Neural cell (in vitro differentiated cells): ENCODE measurements at regions not wholly inside any gene's neighbourhood (a gene's known extent, or its start where the extent isn't known, plus 50 kb on each side); places are given as distances from the start of the nearest gene placed in this dataset.

Experiments
- H2AFZ ChIP-seq: fragments of 200-600, 300-800 bp; sonication (generic), shearing (Covaris generic); 2 replicates; pipeline ENCODE4 v1.6.0; 2014; ENCODE audit warnings: low read depth, mild to moderate bottlenecking, antibody characterized with exemption, low read length, moderate library complexity
- H3F3A ChIP-seq: fragments of 200-600 bp; shearing (Covaris generic); 2 replicates; pipeline ENCODE4 v1.6.1; 2016; ENCODE audit warnings: mild to moderate bottlenecking, moderate library complexity, mixed read lengths, antibody characterized with exemption, low read length; ENCODE audit not compliant: insufficient read depth, poor library complexity, severe bottlenecking
- H3K27ac ChIP-seq: fragments of 200-600, 300-800 bp; sonication (generic), shearing (Covaris generic); 2 replicates; pipeline ENCODE4 v1.5.1; 2014; ENCODE audit warnings: mild to moderate bottlenecking, low read length, moderate library complexity
- H3K27me3 ChIP-seq: fragments of 300-800, 200-600 bp; sonication (generic), shearing (Covaris generic); 2 replicates; pipeline ENCODE4 v1.6.0; 2014; ENCODE audit warnings: mild to moderate bottlenecking, low read depth, low read length, moderate library complexity; ENCODE audit not compliant: insufficient read depth
- H3K36me3 ChIP-seq: fragments of 300-800, 200-600 bp; sonication (generic), shearing (Covaris generic); 2 replicates; pipeline ENCODE4 v1.5.1; 2014; ENCODE audit warnings: mild to moderate bottlenecking, antibody characterized with exemption, low read length, moderate library complexity; ENCODE audit not compliant: insufficient read depth
- H3K4me2 ChIP-seq: fragments of 300-800, 200-600 bp; sonication (generic), shearing (Covaris generic); 2 replicates; pipeline ENCODE4 v1.6.0; 2014; ENCODE audit warnings: mild to moderate bottlenecking, low read length
- H3K4me3 ChIP-seq: fragments of 300-800, 200-600 bp; sonication (generic), shearing (Covaris generic); 2 replicates; pipeline ENCODE4 v1.5.1; 2014; ENCODE audit warnings: mild to moderate bottlenecking, low read length, moderate library complexity
- H3K79me2 ChIP-seq: fragments of 200-600 bp; shearing (Covaris generic); replicated peaks from 2 replicates; pipeline ENCODE4 v1.6.0; 2014; ENCODE audit warnings: mild to moderate bottlenecking, low read length, moderate library complexity; ENCODE audit not compliant: insufficient read depth
- H3K9ac ChIP-seq: fragments of 300-800, 200-600 bp; sonication (generic), shearing (Covaris generic); 2 replicates; pipeline ENCODE4 v1.6.1; 2016; ENCODE audit warnings: mild to moderate bottlenecking, low read length, mixed read lengths
- H3K9me2 ChIP-seq: fragments of 200-600 bp; shearing (Covaris generic); 2 replicates; pipeline ENCODE4 v1.6.1; 2016; ENCODE audit warnings: mild to moderate bottlenecking, low read length, mixed read lengths; ENCODE audit not compliant: insufficient read depth
- H3K9me3 ChIP-seq: fragments of 200-600, 300-800 bp; sonication (generic), shearing (Covaris generic); 2 replicates; pipeline ENCODE4 v1.6.1; 2016; ENCODE audit warnings: mild to moderate bottlenecking, mixed run types, low read length, moderate library complexity, mixed read lengths
- H4K20me1 ChIP-seq: fragments of 200-600 bp; shearing (Covaris generic); 2 replicates; pipeline ENCODE4 v1.6.1; 2016; ENCODE audit warnings: mild to moderate bottlenecking, mixed run types; ENCODE audit not compliant: insufficient read depth
- CTCF ChIP-seq: fragments of 450-650 bp; IDR thresholded peaks from 2 replicates; pipeline ENCODE4 v1.5.1; 2014; ENCODE audit warnings: antibody characterized with exemption, mild to moderate bottlenecking, moderate library complexity; ENCODE audit not compliant: poor library complexity, severe bottlenecking
- EP300 ChIP-seq: fragments of 450-650 bp; conservative IDR thresholded peaks from 2 replicates; pipeline ENCODE4 v1.6.1; 2014; ENCODE audit warnings: antibody characterized with exemption, mild to moderate bottlenecking, moderate library complexity; ENCODE audit not compliant: poor library complexity, severe bottlenecking
- EZH2 ChIP-seq: fragments of 200-600, 300-800 bp; shearing (Covaris generic), sonication (generic); IDR thresholded peaks from 2 replicates; pipeline ENCODE4 v1.6.1; 2014; ENCODE audit warnings: antibody characterized with exemption, low read length, borderline replicate concordance, mild to moderate bottlenecking; ENCODE audit not compliant: insufficient read depth, poor library complexity, severe bottlenecking
- MXI1 ChIP-seq: fragments of 450-650 bp; conservative IDR thresholded peaks from 2 replicates; pipeline ENCODE4 v1.6.1; 2014; ENCODE audit warnings: antibody characterized with exemption, mild to moderate bottlenecking; ENCODE audit not compliant: poor library complexity, severe bottlenecking
- POLR2AphosphoS5 ChIP-seq: IDR thresholded peaks from 2 replicates; pipeline ENCODE4 v1.6.1; 2012
- RAD21 ChIP-seq: fragments of 450-650 bp; conservative IDR thresholded peaks from 2 replicates; pipeline ENCODE4 v1.6.1; 2014; ENCODE audit warnings: antibody characterized with exemption, mild to moderate bottlenecking, moderate library complexity
- REST ChIP-seq: IDR thresholded peaks from 2 replicates; pipeline ENCODE4 v1.6.1; 2012; ENCODE audit warnings: borderline replicate concordance
- SMC3 ChIP-seq: fragments of 450-650 bp; conservative IDR thresholded peaks from 2 replicates; pipeline ENCODE4 v1.6.1; 2014; ENCODE audit warnings: antibody characterized with exemption, mild to moderate bottlenecking, moderate library complexity; ENCODE audit not compliant: poor library complexity
- TAF1 ChIP-seq: IDR thresholded peaks from 2 replicates; pipeline ENCODE4 v1.6.1; 2012; ENCODE audit warnings: low read depth

GRCh38 chr2:189379731-189380261 lies 61.5 kb upstream of the WDR75 start:
- Histone ChIP-seq H2AFZ (no peak overlapping the region), H3K4me3 (no peak overlapping the region), H4K20me1 (no peaks in the 10 kb centered on the region), H3K27me3 (no peaks in the 10 kb centered on the region), H3K9me2 (no peaks in the 10 kb centered on the region), H3K9me3 (no peaks in the 10 kb centered on the region), H3K9ac (no peak overlapping the region), H3K36me3 (no peaks in the 10 kb centered on the region), H3F3A (no peaks in the 10 kb centered on the region), H3K4me2 (no peak overlapping the region), H3K79me2 (no peaks in the 10 kb centered on the region), H3K27ac (no peak overlapping the region)
- no peak for TF ChIP-seq REST
- TF ChIP-seq EZH2: no peak
- TF ChIP-seq POLR2AphosphoS5: no peak
- no peak for TF ChIP-seq SMC3
- no peak for TF ChIP-seq CTCF
- TF ChIP-seq MXI1: no peak
- no peak for TF ChIP-seq TAF1
- TF ChIP-seq RAD21: no peak
- TF ChIP-seq EP300: no peak

GRCh38 chr2:189382668-189383067 lies 58.6 kb upstream of the WDR75 start:
- no peak overlapping the region for H3K4me2 ChIP-seq
- no peaks in the 10 kb centered on the region for H3K36me3 ChIP-seq
- H3K27me3 ChIP-seq: no peaks in the 10 kb centered on the region
- TF ChIP-seq EZH2 (no peak), REST (no peak), POLR2AphosphoS5 (no peak), TAF1 (no peak), MXI1 (no peak), CTCF (no peak)
- no peaks in the 10 kb centered on the region for H3F3A ChIP-seq
- no peak overlapping the region for H3K4me3 ChIP-seq
- no peaks in the 10 kb centered on the region for H3K9me2 ChIP-seq
- H3K79me2 ChIP-seq: no peaks in the 10 kb centered on the region
- H4K20me1 ChIP-seq: no peaks in the 10 kb centered on the region
- H2AFZ ChIP-seq: no peak overlapping the region
- H3K9ac ChIP-seq: no peak overlapping the region
- H3K9me3 ChIP-seq: no peaks in the 10 kb centered on the region
- no peak overlapping the region for H3K27ac ChIP-seq
